Osteoblast (primary cell): ENCODE measurements at regions not wholly inside any gene's neighbourhood (a gene's known extent, or its start where the extent isn't known, plus 50 kb on each side); places are given as distances from the start of the nearest gene placed in this dataset.

ENCODE experiments used
- DNase-seq: peaks from one replicate; pipeline ENCODE4 v3.0.0; 2011; ENCODE audit warnings: low spot score, mixed read lengths; ENCODE audit not compliant: insufficient read length; ENCODE audit errors: missing footprints
- H2AFZ ChIP-seq: 2 replicates; pipeline ENCODE4 v1.6.0; 2011; ENCODE audit warnings: mild to moderate bottlenecking, low read length
- H3K27ac ChIP-seq: 2 replicates; pipeline ENCODE4 v1.5.1; 2011; ENCODE audit warnings: mild to moderate bottlenecking, low read depth, low read length, moderate library complexity
- H3K27me3 ChIP-seq: 2 replicates; pipeline ENCODE4 v1.6.0; 2012; ENCODE audit warnings: mild to moderate bottlenecking, control low read depth, inconsistent platforms, low read length, moderate library complexity; ENCODE audit not compliant: insufficient read depth
- H3K36me3 ChIP-seq: 2 replicates; pipeline ENCODE4 v1.5.1; 2011; ENCODE audit warnings: mild to moderate bottlenecking, low read length, control low read depth, moderate library complexity; ENCODE audit not compliant: insufficient read depth
- H3K4me1 ChIP-seq: 2 replicates; pipeline ENCODE4 v1.5.1; 2011; ENCODE audit warnings: mild to moderate bottlenecking, low read length, control low read depth, moderate library complexity; ENCODE audit not compliant: insufficient read depth
- H3K4me2 ChIP-seq: 2 replicates; pipeline ENCODE4 v1.6.0; 2011; ENCODE audit warnings: mild to moderate bottlenecking, low read length; ENCODE audit not compliant: insufficient read depth
- H3K4me3 ChIP-seq: fragments of 200-600 bp; sonication (generic); 3 replicates; pipeline ENCODE4 v1.5.1; 2012; ENCODE audit warnings: mild to moderate bottlenecking, low read length, inconsistent platforms; ENCODE audit not compliant: insufficient read depth
- H3K79me2 ChIP-seq: 2 replicates; pipeline ENCODE4 v1.6.0; 2012; ENCODE audit warnings: mild to moderate bottlenecking, low read length, control low read depth, inconsistent platforms; ENCODE audit not compliant: insufficient read depth
- H3K9me3 ChIP-seq: 2 replicates; pipeline ENCODE4 v1.5.1; 2011; ENCODE audit warnings: low read depth, low read length, control low read depth
- H4K20me1 ChIP-seq: 2 replicates; pipeline ENCODE4 v1.6.0; 2012; ENCODE audit warnings: mild to moderate bottlenecking, low read length, control low read depth; ENCODE audit not compliant: insufficient read depth
- CTCF ChIP-seq: IDR thresholded peaks from 2 replicates; pipeline ENCODE4 v1.5.1; 2011; ENCODE audit warnings: mild to moderate bottlenecking, low read depth, low read length, moderate library complexity; ENCODE audit errors: extremely low read depth

- no peak overlapping the region for H3K27ac ChIP-seq
- DNase-seq: no peak
- no peaks in the 10 kb centered on the region for H3K4me1 ChIP-seq
- no peak overlapping the region for H3K4me3 ChIP-seq
- H3K27me3 ChIP-seq: no peaks in the 10 kb centered on the region
- peaks cover 2% of the 10 kb centered on the region for H3K9me3 ChIP-seq
- no peak for TF ChIP-seq CTCF
- no peaks in the 10 kb centered on the region for H3K36me3 ChIP-seq
- no peaks in the 10 kb centered on the region for H4K20me1 ChIP-seq
- H3K79me2 ChIP-seq: no peaks in the 10 kb centered on the region
- no peak overlapping the region for H2AFZ ChIP-seq
- H3K4me2 ChIP-seq: no peak overlapping the region
These were observed 497.4 kb upstream of the EPHA7 start for GRCh38 chr6:93916716-93917115.

- H3K79me2 ChIP-seq: no peaks in the 10 kb centered on the region
- H2AFZ ChIP-seq: no peak overlapping the region
- no peak overlapping the region for H3K27ac ChIP-seq
These were observed 496.6 kb upstream of the EPHA7 start for GRCh38 chr6:93915961-93916360.

GRCh38 chr6:93902517-93902916 is 483.2 kb upstream of the EPHA7 start:
- Histone ChIP-seq H3K9me3 (no peaks in the 10 kb centered on the region), H3K79me2 (no peaks in the 10 kb centered on the region), H3K36me3 (no peaks in the 10 kb centered on the region), H2AFZ (no peak overlapping the region), H4K20me1 (no peaks in the 10 kb centered on the region), H3K27me3 (no peaks in the 10 kb centered on the region), H3K4me3 (no peak overlapping the region), H3K4me2 (no peak overlapping the region), H3K4me1 (no peaks in the 10 kb centered on the region), H3K27ac (no peak overlapping the region)
- TF ChIP-seq CTCF: no peak
- DNase-seq: no peak

More at GRCh38 chr6:93915961-93916360, 496.6 kb upstream of the EPHA7 start:
- Histone ChIP-seq H3K4me1 (no peaks in the 10 kb centered on the region), H3K9me3 (peaks cover 2% of the 10 kb centered on the region), H3K36me3 (no peaks in the 10 kb centered on the region), H4K20me1 (no peaks in the 10 kb centered on the region), H3K4me2 (no peak overlapping the region), H3K4me3 (no peak overlapping the region), H3K27me3 (no peaks in the 10 kb centered on the region)
- no peak for DNase-seq
- TF ChIP-seq CTCF: no peak

- no peaks in the 10 kb centered on the region for H3K79me2 ChIP-seq
- TF ChIP-seq CTCF: no peak
- no peaks in the 10 kb centered on the region for H3K36me3 ChIP-seq
- DNase-seq: no peak
- no peaks in the 10 kb centered on the region for H3K27me3 ChIP-seq
- no peak overlapping the region for H3K4me3 ChIP-seq
- no peaks in the 10 kb centered on the region for H4K20me1 ChIP-seq
- H2AFZ ChIP-seq: no peak overlapping the region
- no peak overlapping the region for H3K27ac ChIP-seq
- H3K4me1 ChIP-seq: no peaks in the 10 kb centered on the region
- H3K4me2 ChIP-seq: no peak overlapping the region
- no peaks in the 10 kb centered on the region for H3K9me3 ChIP-seq
These were observed 480.8 kb upstream of the EPHA7 start for GRCh38 chr6:93900142-93900541.
